ENCODE measurements at regions not wholly inside any gene's neighbourhood (a gene's known extent, or its start where the extent isn't known, plus 50 kb on each side); places are given as distances from the start of the nearest gene placed in this dataset.

- Histone ChIP-seq H2AK5ac (ENCODE audit: low read depth, low read length) (no peak overlapping the region), H4K20me1 (replicated peaks in 1 of 2; ENCODE audit: control insufficient read depth in 1 of 2, insufficient read depth in 2 of 2, low read length in 2 of 2) (no peaks in the 10 kb centered on the region), H3K36me3 (ENCODE audit: control insufficient read depth in 2 of 4, insufficient read depth in 4 of 4, low read length in 3 of 4) (peaks cover 0 to 2% (median 0%) of the 10 kb centered on the region in 4 experiments; a peak in 2 of 8 replicates), H3K4me1 (replicated peaks in 1 of 4; ENCODE audit: control insufficient read depth in 3 of 4, insufficient read depth in 4 of 4, low read length in 3 of 4) (peaks cover 0 to 2% (median 0%) of the 10 kb centered on the region in 4 experiments; a peak in 2 of 7 replicates), H2BK120ac (replicated peaks; ENCODE audit: low read depth, low read length) (no peak overlapping the region), H3K4me2 (ENCODE audit: insufficient read depth in 1 of 2, low read depth in 2 of 2, low read length in 2 of 2) (no peak overlapping the region), H3K4me3 (ENCODE audit: extremely low read depth in 1 of 4, insufficient read depth in 2 of 4, low read depth in 3 of 4, low read length in 4 of 4) (no peak overlapping the region), H3K14ac (ENCODE audit: insufficient read length) (no peak overlapping the region), H4K91ac (replicated peaks; ENCODE audit: insufficient read length, low read length) (no peak overlapping the region), H2BK5ac (ENCODE audit: low read depth, low read length) (no peak overlapping the region), H3K56ac (replicated peaks; ENCODE audit: insufficient read length, low read depth, low read length) (no peak overlapping the region), H2BK15ac (ENCODE audit: low read length) (no peak overlapping the region), H4K5ac (ENCODE audit: insufficient read length, low read depth, low read length) (no peak overlapping the region), H3K18ac (ENCODE audit: extremely low read depth, low read length) (no peak overlapping the region), H3K27ac (ENCODE audit: low read depth, low read length) (no peak overlapping the region), H3K79me1 (ENCODE audit: low read depth, low read length) (no peaks in the 10 kb centered on the region), H4K8ac (ENCODE audit: extremely low read depth, insufficient read depth, low read length) (no peak overlapping the region), H2BK20ac (ENCODE audit: low read length) (no peak overlapping the region), H3K23me2 (ENCODE audit: low read depth, low read length) (no peaks in the 10 kb centered on the region), H2AFZ (ENCODE audit: low read length) (no peak overlapping the region), H3K27me3 (replicated peaks in 1 of 4; ENCODE audit: control insufficient read depth in 3 of 4, extremely low read depth in 1 of 4, insufficient read depth in 3 of 4, low read length in 3 of 4) (no peaks in the 10 kb centered on the region), H3K23ac (ENCODE audit: insufficient read length) (no peak overlapping the region), H3K9me3 (ENCODE audit: insufficient read depth in 2 of 2, low read depth in 1 of 2, low read length in 1 of 2) (peaks cover 8 to 21% of the 10 kb centered on the region in 2 experiments; a peak in 3 of 4 replicates), H3K79me2 (ENCODE audit: control insufficient read depth in 1 of 2, insufficient read depth in 2 of 2, low read length in 2 of 2) (no peaks in the 10 kb centered on the region), H3K4ac (replicated peaks; ENCODE audit: insufficient read length, low read depth, low read length) (no peak overlapping the region), H2BK12ac (ENCODE audit: low read depth, low read length) (no peak overlapping the region), H3K9ac (replicated peaks in 1 of 4; ENCODE audit: extremely low read depth in 1 of 4, low read depth in 3 of 4, low read length in 3 of 4) (no peak overlapping the region)
- ChIA-PET POLR2A (ENCODE audit: partially characterized antibody) (no interaction called here), CTCF (ENCODE audit: partially characterized antibody) (no interaction called here)
- FAIRE-seq = no peak
- no peak for DNase-seq (ENCODE audit: low read depth in 1 of 2, low spot score in 2 of 2)
- 91% methylated on average over 14 of the region's 19 CpGs; no CpG with 5 or more reads in 1 of the 2 experiments for WGBS, 2 experiments (ENCODE audit: extremely low coverage in 1 of 2, insufficient coverage in 1 of 2, insufficient read length in 1 of 2, insufficient replicate concordance in 2 of 2, low coverage in 1 of 2, low lambda C conversion rate in 2 of 2, missing lambda C conversion rate in 1 of 2)
- no peak for TF ChIP-seq ASH2L (IDR thresholded peaks at IDR 0.05; ENCODE audit: low read length)
- TF ChIP-seq SUZ12 (IDR thresholded peaks at IDR 0.05; ENCODE audit: low read length) = no peak
- TF ChIP-seq CBX5 (IDR thresholded peaks at IDR 0.05; ENCODE audit: low read depth, low read length) = no peak
- no peak for TF ChIP-seq SP2 (IDR thresholded peaks at IDR 0.05; ENCODE audit: low read length)
- no peak for TF ChIP-seq MAFK (IDR thresholded peaks at IDR 0.05; ENCODE audit: low read depth, low read length)
- no peak for TF ChIP-seq BRCA1 (IDR thresholded peaks at IDR 0.05; ENCODE audit: low read depth, low read length)
- TF ChIP-seq RAD21 (IDR thresholded peaks at IDR 0.05 in 1 of 2, conservative IDR thresholded peaks at IDR 0.05 in 1 of 2; ENCODE audit: low read depth in 2 of 2, low read length in 2 of 2) = no peak
- TF ChIP-seq ATF2 (IDR thresholded peaks at IDR 0.05; ENCODE audit: low read length) = no peak
- no peak for TF ChIP-seq RBBP5 (IDR thresholded peaks at IDR 0.05; ENCODE audit: borderline replicate concordance, low read depth, low read length)
- no peak for TF ChIP-seq SIN3A (conservative IDR thresholded peaks at IDR 0.05 in 1 of 2, IDR thresholded peaks at IDR 0.05 in 1 of 2; ENCODE audit: low read depth in 1 of 2, low read length in 2 of 2)
- TF ChIP-seq SRF (IDR thresholded peaks at IDR 0.05; ENCODE audit: low read depth, low read length) = no peak
Measured at GRCh38 chr18:39235118-39235719, 1669.6 kb upstream of the CELF4 start.

Data from H1 (cell line).